IPS DF 4.7 (cell line): ENCODE measurements at regions not wholly inside any gene's neighbourhood (a gene's known extent, or its start where the extent isn't known, plus 50 kb on each side); places are given as distances from the start of the nearest gene placed in this dataset.
"Not testable (repeated sequence)": the region's sequence is repeated elsewhere in the genome, so short reads cannot be mapped to it uniquely, and the experiment has no call there.

ENCODE experiments used
- DNase-seq: peaks from one replicate; pipeline ENCODE4 v3.0.0-alpha.2; 2013; ENCODE audit warnings: low spot score; ENCODE audit errors: extremely low read depth

- no peak for DNase-seq
Observed at GRCh38 chr12:58419196-58419760, 477.9 kb downstream of the ATP23 start.

- DNase-seq = no peak
Observed at GRCh38 chr12:58419905-58420304, 478.5 kb downstream of the ATP23 start.

- DNase-seq = no peak
Observed at GRCh38 chr12:58420503-58420902, 479.1 kb downstream of the ATP23 start.

GRCh38 chr12:58421990-58422389 lies 480.6 kb downstream of the ATP23 start:
- DNase-seq = no peak

GRCh38 chr12:58424735-58425392 lies 483.5 kb downstream of the ATP23 start:
- no peak for DNase-seq

GRCh38 chr12:58425481-58426392 lies 484.4 kb downstream of the ATP23 start:
- DNase-seq = peak; percentile 28

GRCh38 chr12:58426437-58426836 lies 485.1 kb downstream of the ATP23 start:
- DNase-seq = not testable (repeated sequence)

- no peak for DNase-seq
Observed at GRCh38 chr12:58433959-58434358, 486.3 kb downstream of the LRIG3 start.

- DNase-seq = no peak
Observed at GRCh38 chr12:58434726-58435125, 485.6 kb downstream of the LRIG3 start.

- no peak for DNase-seq
Observed at GRCh38 chr12:58435647-58436046, 484.7 kb downstream of the LRIG3 start.

- DNase-seq = no peak
Observed at GRCh38 chr12:58441483-58441882, 478.8 kb downstream of the LRIG3 start.

GRCh38 chr12:58443273-58443980 lies 476.9 kb downstream of the LRIG3 start:
- peak; percentile 49 for DNase-seq

- no peak for DNase-seq
Observed at GRCh38 chr12:58443981-58444371, 476.3 kb downstream of the LRIG3 start.

GRCh38 chr12:58450868-58451482 lies 469.3 kb downstream of the LRIG3 start:
- no peak for DNase-seq

GRCh38 chr12:58452546-58452945 lies 467.8 kb downstream of the LRIG3 start:
- DNase-seq = no peak

- no peak for DNase-seq
Observed at GRCh38 chr12:58453306-58453705, 467.0 kb downstream of the LRIG3 start.

- no peak for DNase-seq
Observed at GRCh38 chr12:58455136-58455535, 465.2 kb downstream of the LRIG3 start.

GRCh38 chr12:58458102-58458501 lies 462.2 kb downstream of the LRIG3 start:
- no peak for DNase-seq

- no peak for DNase-seq
Observed at GRCh38 chr12:58459191-58459590, 461.1 kb downstream of the LRIG3 start.

GRCh38 chr12:58463051-58463450 lies 457.3 kb downstream of the LRIG3 start:
- DNase-seq = no peak

- DNase-seq = no peak
Observed at GRCh38 chr12:58465418-58465817, 454.9 kb downstream of the LRIG3 start.
